GM21717 (cell line): ENCODE measurements at regions not wholly inside any gene's neighbourhood (a gene's known extent, or its start where the extent isn't known, plus 50 kb on each side); places are given as distances from the start of the nearest gene placed in this dataset.

Experiments
- ATAC-seq: cut with Tn5 transposase; IDR thresholded peaks from one replicate; pipeline ENCODE4 v1.9.1; 2021; ENCODE audit warnings: mild to moderate bottlenecking, moderate library complexity; ENCODE audit not compliant: unreplicated experiment

DNA sequence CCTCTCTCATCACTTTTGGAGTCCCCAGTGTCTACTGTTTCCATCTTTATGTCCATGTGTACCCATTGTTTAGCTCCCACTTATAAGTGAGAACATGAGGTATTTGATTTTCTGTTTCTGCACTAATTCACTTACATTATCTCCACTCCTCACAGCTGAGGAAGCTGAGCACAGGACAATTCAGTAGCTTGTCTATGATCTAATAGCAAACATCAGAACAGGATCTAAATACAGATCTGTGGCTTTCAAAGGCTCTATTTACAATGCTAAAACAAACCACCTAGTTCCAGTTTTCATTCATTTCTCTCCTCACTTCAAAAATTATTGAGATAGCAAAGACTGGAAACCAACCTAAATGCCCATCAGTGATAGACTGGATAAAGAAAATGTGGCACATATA, 52.0 kb upstream of the DDX18 start:
- no peak for ATAC-seq

DNA sequence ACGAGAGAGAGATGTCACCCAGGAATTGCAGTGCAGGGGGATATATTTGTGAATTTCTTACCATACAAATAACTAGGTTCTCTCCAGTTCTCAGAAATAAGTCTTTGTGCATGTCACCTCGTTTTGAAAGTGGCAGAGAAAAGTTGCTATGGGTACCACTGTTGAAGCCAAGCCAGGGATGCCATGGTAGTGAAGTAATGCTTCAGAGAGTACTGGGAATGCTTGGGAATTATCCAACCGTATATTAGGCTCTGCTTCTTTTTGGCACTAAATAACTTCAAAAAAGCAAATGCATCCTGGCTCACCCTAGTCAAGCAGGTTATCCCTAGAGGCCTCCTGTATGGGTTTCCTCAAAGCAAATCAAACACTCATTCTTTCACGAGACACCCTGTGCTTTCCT, 50.7 kb upstream of the DDX18 start:
- no peak for ATAC-seq
